ENCODE measurements at regions not wholly inside any gene's neighbourhood (a gene's known extent, or its start where the extent isn't known, plus 50 kb on each side); places are given as distances from the start of the nearest gene placed in this dataset.
"Not testable (repeated sequence)": the region's sequence is repeated elsewhere in the genome, so short reads cannot be mapped to it uniquely, and the experiment has no call there.

- DNase-seq = no peak
These were observed 126.9 kb upstream of the TNRC6C start for GRCh38 chr17:77831474-77832179.

- no peak for DNase-seq
These were observed 126.3 kb upstream of the TNRC6C start for GRCh38 chr17:77832180-77832560.

GRCh38 chr17:77833769-77834168 is 124.7 kb upstream of the TNRC6C start:
- DNase-seq = no peak

- no peak for DNase-seq
These were observed 124.1 kb upstream of the TNRC6C start for GRCh38 chr17:77834170-77835115.

GRCh38 chr17:77836557-77837041 is 121.9 kb upstream of the TNRC6C start:
- DNase-seq = no peak

- DNase-seq = not testable (repeated sequence)
These were observed 121.4 kb upstream of the TNRC6C start for GRCh38 chr17:77837072-77837471.

- DNase-seq = no peak
These were observed 120.6 kb upstream of the TNRC6C start for GRCh38 chr17:77837917-77838316.

- no peak for DNase-seq
These were observed 119.5 kb upstream of the TNRC6C start for GRCh38 chr17:77838748-77839697.

- DNase-seq = no peak
These were observed 118.6 kb upstream of the TNRC6C start for GRCh38 chr17:77839698-77840512.

- DNase-seq = no peak
These were observed 117.9 kb upstream of the TNRC6C start for GRCh38 chr17:77840513-77841165.

- DNase-seq = peak in 1 of 6 experiments; percentile 11
These were observed 116.6 kb upstream of the TNRC6C start for GRCh38 chr17:77841742-77842527.

GRCh38 chr17:77842528-77843147 is 115.9 kb upstream of the TNRC6C start:
- DNase-seq = no peak

- peak in 5 of 6 experiments; percentile 7 to 54 (median 37) for DNase-seq
These were observed 115.1 kb upstream of the TNRC6C start for GRCh38 chr17:77843255-77843895.

GRCh38 chr17:77843896-77844295 is 114.6 kb upstream of the TNRC6C start:
- DNase-seq = no peak

GRCh38 chr17:77844681-77845080 is 113.8 kb upstream of the TNRC6C start:
- DNase-seq = no peak

GRCh38 chr17:77845541-77846225 is 112.8 kb upstream of the TNRC6C start:
- no peak for DNase-seq

GRCh38 chr17:77846531-77847085 is 111.9 kb upstream of the TNRC6C start:
- peak in 2 of 6 experiments; percentile 31 to 34 for DNase-seq

Data from stimulated activated naive CD4-positive, alpha-beta T cell (primary cell).